VCaP (cell line): ENCODE measurements at regions not wholly inside any gene's neighbourhood (a gene's known extent, or its start where the extent isn't known, plus 50 kb on each side); places are given as distances from the start of the nearest gene placed in this dataset.

ENCODE experiments used
- H3K27ac ChIP-seq: fragments of 450-650 bp; 2 replicates; pipeline ENCODE4 v1.5.1; 2017
- CTCF ChIP-seq: fragments of 450-650 bp; conservative IDR thresholded peaks from 2 replicates; pipeline ENCODE4 v1.5.1; 2017; ENCODE audit warnings: mild to moderate bottlenecking, moderate library complexity

- no peak for TF ChIP-seq CTCF
- H3K27ac ChIP-seq = no peak overlapping the region
These were observed 105.9 kb upstream of the FOXC1 start for GRCh38 chr6:1503811-1504210.

- H3K27ac ChIP-seq = no peak overlapping the region
- no peak for TF ChIP-seq CTCF
These were observed 105.2 kb upstream of the FOXC1 start for GRCh38 chr6:1504465-1504864.

GRCh38 chr6:1507251-1507650 is 102.5 kb upstream of the FOXC1 start:
- no peak for TF ChIP-seq CTCF

GRCh38 chr6:1509241-1509640 is 100.5 kb upstream of the FOXC1 start:
- no peak for TF ChIP-seq CTCF
- H3K27ac ChIP-seq = no peak overlapping the region

More at GRCh38 chr6:1507251-1507650, 102.5 kb upstream of the FOXC1 start:
- no peak overlapping the region for H3K27ac ChIP-seq

GRCh38 chr6:1510239-1510638 is 99.5 kb upstream of the FOXC1 start:
- no peak for TF ChIP-seq CTCF
- no peak overlapping the region for H3K27ac ChIP-seq

GRCh38 chr6:1513215-1513780 is 96.4 kb upstream of the FOXC1 start:
- H3K27ac ChIP-seq = no peak overlapping the region
- no peak for TF ChIP-seq CTCF

- H3K27ac ChIP-seq = no peak overlapping the region
- TF ChIP-seq CTCF = no peak
These were observed 95.6 kb upstream of the FOXC1 start for GRCh38 chr6:1514078-1514477.
